ENCODE measurements at regions not wholly inside any gene's neighbourhood (a gene's known extent, or its start where the extent isn't known, plus 50 kb on each side); places are given as distances from the start of the nearest gene placed in this dataset.

DNA sequence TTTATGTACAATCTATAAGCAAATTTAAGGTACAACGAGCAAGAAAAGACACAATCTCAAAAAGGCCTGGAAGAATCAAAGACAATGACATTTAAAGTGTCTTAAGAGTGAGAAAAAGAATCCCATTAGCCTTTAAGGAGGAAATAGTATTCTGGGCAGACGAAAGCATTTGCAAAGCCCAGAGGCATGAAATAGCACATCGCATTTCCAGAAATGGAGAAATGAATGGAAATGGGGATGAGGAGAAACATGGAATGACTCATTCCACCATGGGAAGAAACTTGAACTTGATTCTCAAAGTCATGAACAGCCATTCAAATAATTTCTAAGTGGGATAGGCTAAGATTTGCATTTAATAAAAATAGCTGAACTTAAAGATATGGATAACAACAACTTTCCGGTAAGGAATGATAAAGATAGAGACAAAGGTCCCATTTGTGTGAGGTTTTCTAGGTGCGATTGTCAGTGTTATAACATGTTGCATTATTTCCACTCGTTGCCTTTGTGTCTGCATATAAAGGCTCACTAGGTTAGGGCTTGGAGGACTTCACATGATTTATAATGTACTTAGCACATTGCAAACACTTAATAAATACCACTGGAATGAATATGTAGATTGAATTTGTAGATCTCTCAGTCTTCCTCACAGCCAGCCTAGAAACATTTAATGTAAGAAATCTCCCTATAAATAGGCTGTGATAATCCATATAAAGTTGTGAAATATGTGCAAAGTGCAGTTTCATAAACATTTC is 310.3 kb upstream of the KLF6 start:
- no peak overlapping the region for H3K4me3 ChIP-seq (ENCODE audit: low read depth, low read length)
- H3K27me3 ChIP-seq (ENCODE audit: control insufficient read depth, insufficient read depth, low read length), result no peaks in the 10 kb centered on the region
- FAIRE-seq (no peak), DNase-seq (ENCODE audit: low read depth) (no peak)
- TF ChIP-seq, protein P1, sequence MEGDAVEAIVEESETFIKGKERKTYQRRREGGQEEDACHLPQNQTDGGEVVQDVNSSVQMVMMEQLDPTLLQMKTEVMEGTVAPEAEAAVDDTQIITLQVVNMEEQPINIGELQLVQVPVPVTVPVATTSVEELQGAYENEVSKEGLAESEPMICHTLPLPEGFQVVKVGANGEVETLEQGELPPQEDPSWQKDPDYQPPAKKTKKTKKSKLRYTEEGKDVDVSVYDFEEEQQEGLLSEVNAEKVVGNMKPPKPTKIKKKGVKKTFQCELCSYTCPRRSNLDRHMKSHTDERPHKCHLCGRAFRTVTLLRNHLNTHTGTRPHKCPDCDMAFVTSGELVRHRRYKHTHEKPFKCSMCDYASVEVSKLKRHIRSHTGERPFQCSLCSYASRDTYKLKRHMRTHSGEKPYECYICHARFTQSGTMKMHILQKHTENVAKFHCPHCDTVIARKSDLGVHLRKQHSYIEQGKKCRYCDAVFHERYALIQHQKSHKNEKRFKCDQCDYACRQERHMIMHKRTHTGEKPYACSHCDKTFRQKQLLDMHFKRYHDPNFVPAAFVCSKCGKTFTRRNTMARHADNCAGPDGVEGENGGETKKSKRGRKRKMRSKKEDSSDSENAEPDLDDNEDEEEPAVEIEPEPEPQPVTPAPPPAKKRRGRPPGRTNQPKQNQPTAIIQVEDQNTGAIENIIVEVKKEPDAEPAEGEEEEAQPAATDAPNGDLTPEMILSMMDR (IDR thresholded peaks at IDR 0.05; ENCODE audit: insufficient read depth, low read length, severe bottlenecking), result no peak
- H3K36me3 ChIP-seq (ENCODE audit: control insufficient read depth, insufficient read depth, low read length), result no peaks in the 10 kb centered on the region

- TF ChIP-seq, protein P1 (IDR thresholded peaks at IDR 0.05; ENCODE audit: insufficient read depth, low read length, severe bottlenecking), result no peak
These were observed 309.7 kb upstream of the KLF6 start for GRCh38 chr10:4094751-4095150.

DNA sequence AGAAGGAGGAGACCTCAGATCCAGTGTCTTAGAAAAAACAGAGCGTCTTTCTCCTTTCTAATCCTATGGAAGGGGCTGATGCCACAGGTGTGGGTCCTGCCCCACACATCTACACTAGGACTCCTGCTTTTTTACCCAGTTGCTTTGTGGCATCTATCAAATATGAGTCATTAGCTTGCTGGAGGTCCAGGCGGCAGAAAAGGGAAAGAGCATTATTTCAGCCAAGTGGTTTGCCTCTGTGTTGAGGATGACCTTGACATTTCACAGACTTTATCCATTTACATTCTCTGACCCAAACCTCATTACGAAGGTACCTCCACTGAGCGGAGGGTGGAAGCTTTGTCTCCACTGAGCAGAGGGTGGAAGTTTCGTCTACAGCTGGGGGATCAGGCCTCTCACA is 308.4 kb upstream of the KLF6 start:
- no peak for FAIRE-seq
- TF ChIP-seq, protein P1 (IDR thresholded peaks at IDR 0.05; ENCODE audit: insufficient read depth, low read length, severe bottlenecking), result no peak
- Histone ChIP-seq H3K27me3 (ENCODE audit: control insufficient read depth, insufficient read depth, low read length) (no peaks in the 10 kb centered on the region), H3K36me3 (ENCODE audit: control insufficient read depth, insufficient read depth, low read length) (no peaks in the 10 kb centered on the region), H3K4me3 (ENCODE audit: low read depth, low read length) (no peak overlapping the region)
- no peak for DNase-seq (ENCODE audit: low read depth)

More at GRCh38 chr10:4094751-4095150, 309.7 kb upstream of the KLF6 start:
- FAIRE-seq (no peak), DNase-seq (ENCODE audit: low read depth) (no peak)
- Histone ChIP-seq H3K36me3 (ENCODE audit: control insufficient read depth, insufficient read depth, low read length) (no peaks in the 10 kb centered on the region), H3K27me3 (ENCODE audit: control insufficient read depth, insufficient read depth, low read length) (no peaks in the 10 kb centered on the region), H3K4me3 (ENCODE audit: low read depth, low read length) (no peak overlapping the region)

- TF ChIP-seq, protein P1 (IDR thresholded peaks at IDR 0.05; ENCODE audit: insufficient read depth, low read length, severe bottlenecking), result no peak
- FAIRE-seq (no peak), DNase-seq (ENCODE audit: low read depth) (no peak)
- Histone ChIP-seq H3K27me3 (ENCODE audit: control insufficient read depth, insufficient read depth, low read length) (no peaks in the 10 kb centered on the region), H3K4me3 (ENCODE audit: low read depth, low read length) (no peak overlapping the region), H3K36me3 (ENCODE audit: control insufficient read depth, insufficient read depth, low read length) (no peaks in the 10 kb centered on the region)
These were observed 303.5 kb upstream of the KLF6 start for GRCh38 chr10:4088354-4089066.

- H3K27me3 ChIP-seq (ENCODE audit: control insufficient read depth, insufficient read depth, low read length), result no peaks in the 10 kb centered on the region
- no peaks in the 10 kb centered on the region for H3K36me3 ChIP-seq (ENCODE audit: control insufficient read depth, insufficient read depth, low read length)
- FAIRE-seq (no peak), DNase-seq (ENCODE audit: low read depth) (no peak)
- no peak overlapping the region for H3K4me3 ChIP-seq (ENCODE audit: low read depth, low read length)
- TF ChIP-seq, protein P1 (IDR thresholded peaks at IDR 0.05; ENCODE audit: insufficient read depth, low read length, severe bottlenecking), result no peak
These were observed 301.3 kb upstream of the KLF6 start for GRCh38 chr10:4086131-4086898.

Data from bronchial epithelial cell (primary cell).